ENCODE measurements at regions not wholly inside any gene's neighbourhood (a gene's known extent, or its start where the extent isn't known, plus 50 kb on each side); places are given as distances from the start of the nearest gene placed in this dataset.

GRCh38 chr16:27698746-27699145 is 148.8 kb downstream of the KATNIP start:
- Histone ChIP-seq H3K36me3 (ENCODE audit: low read depth) (no peaks in the 10 kb centered on the region), H3K9me3 (no peaks in the 10 kb centered on the region), H3K4me3 (no peak overlapping the region), H3K4me1 (ENCODE audit: low read depth) (no peaks in the 10 kb centered on the region)
- TF ChIP-seq, protein P1, sequence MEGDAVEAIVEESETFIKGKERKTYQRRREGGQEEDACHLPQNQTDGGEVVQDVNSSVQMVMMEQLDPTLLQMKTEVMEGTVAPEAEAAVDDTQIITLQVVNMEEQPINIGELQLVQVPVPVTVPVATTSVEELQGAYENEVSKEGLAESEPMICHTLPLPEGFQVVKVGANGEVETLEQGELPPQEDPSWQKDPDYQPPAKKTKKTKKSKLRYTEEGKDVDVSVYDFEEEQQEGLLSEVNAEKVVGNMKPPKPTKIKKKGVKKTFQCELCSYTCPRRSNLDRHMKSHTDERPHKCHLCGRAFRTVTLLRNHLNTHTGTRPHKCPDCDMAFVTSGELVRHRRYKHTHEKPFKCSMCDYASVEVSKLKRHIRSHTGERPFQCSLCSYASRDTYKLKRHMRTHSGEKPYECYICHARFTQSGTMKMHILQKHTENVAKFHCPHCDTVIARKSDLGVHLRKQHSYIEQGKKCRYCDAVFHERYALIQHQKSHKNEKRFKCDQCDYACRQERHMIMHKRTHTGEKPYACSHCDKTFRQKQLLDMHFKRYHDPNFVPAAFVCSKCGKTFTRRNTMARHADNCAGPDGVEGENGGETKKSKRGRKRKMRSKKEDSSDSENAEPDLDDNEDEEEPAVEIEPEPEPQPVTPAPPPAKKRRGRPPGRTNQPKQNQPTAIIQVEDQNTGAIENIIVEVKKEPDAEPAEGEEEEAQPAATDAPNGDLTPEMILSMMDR (IDR thresholded peaks at IDR 0.05): no peak
- intact Hi-C loops (cut with DNase I, micrococcal nuclease): no loop called here
- no peak for DNase-seq
- no peak for ATAC-seq

GRCh38 chr16:27699540-27699939 is 149.6 kb downstream of the KATNIP start:
- Histone ChIP-seq H3K4me3 (no peak overlapping the region), H3K4me1 (ENCODE audit: low read depth) (no peaks in the 10 kb centered on the region), H3K9me3 (no peaks in the 10 kb centered on the region), H3K36me3 (ENCODE audit: low read depth) (no peaks in the 10 kb centered on the region)
- DNase-seq: no peak
- TF ChIP-seq, protein P1 (IDR thresholded peaks at IDR 0.05): no peak
- intact Hi-C loops (cut with DNase I, micrococcal nuclease): no loop called here
- ATAC-seq: no peak

GRCh38 chr16:27700304-27700995 is 150.5 kb downstream of the KATNIP start:
- TF ChIP-seq, protein P1 (IDR thresholded peaks at IDR 0.05): no peak
- H3K4me3 ChIP-seq: no peak overlapping the region
- H3K4me1 ChIP-seq (ENCODE audit: low read depth): no peaks in the 10 kb centered on the region
- no peaks in the 10 kb centered on the region for H3K9me3 ChIP-seq
- intact Hi-C loops (cut with DNase I, micrococcal nuclease): no loop called here
- ATAC-seq (no peak), DNase-seq (no peak)
- H3K36me3 ChIP-seq (ENCODE audit: low read depth): no peaks in the 10 kb centered on the region

DNA sequence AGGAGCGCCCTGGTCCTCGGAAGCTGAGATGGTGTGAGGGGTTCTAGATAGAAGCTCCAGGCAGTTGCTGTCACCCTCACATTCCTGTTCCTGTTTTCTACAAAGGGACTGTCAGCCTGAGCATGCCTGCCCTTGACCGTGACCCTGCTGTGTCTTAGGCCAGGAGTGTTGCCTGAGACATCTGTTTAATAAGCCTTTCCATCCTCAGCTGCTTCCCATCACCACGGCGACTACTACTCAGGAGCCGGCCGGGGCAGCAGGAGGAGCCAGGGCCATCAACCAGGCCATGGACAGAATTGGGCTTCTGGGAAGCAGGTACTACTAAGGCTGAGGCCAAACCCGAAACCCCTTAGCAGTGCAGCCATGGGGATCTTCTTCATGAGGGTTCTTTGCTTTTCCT is 151.4 kb downstream of the KATNIP start:
- no peak for ATAC-seq
- Histone ChIP-seq H3K4me1 (ENCODE audit: low read depth) (no peaks in the 10 kb centered on the region), H3K4me3 (no peak overlapping the region), H3K36me3 (ENCODE audit: low read depth) (no peaks in the 10 kb centered on the region), H3K9me3 (no peaks in the 10 kb centered on the region)
- intact Hi-C loops (cut with DNase I, micrococcal nuclease): no loop called here
- DNase-seq: no peak
- TF ChIP-seq, protein P1 (IDR thresholded peaks at IDR 0.05): no peak

DNA sequence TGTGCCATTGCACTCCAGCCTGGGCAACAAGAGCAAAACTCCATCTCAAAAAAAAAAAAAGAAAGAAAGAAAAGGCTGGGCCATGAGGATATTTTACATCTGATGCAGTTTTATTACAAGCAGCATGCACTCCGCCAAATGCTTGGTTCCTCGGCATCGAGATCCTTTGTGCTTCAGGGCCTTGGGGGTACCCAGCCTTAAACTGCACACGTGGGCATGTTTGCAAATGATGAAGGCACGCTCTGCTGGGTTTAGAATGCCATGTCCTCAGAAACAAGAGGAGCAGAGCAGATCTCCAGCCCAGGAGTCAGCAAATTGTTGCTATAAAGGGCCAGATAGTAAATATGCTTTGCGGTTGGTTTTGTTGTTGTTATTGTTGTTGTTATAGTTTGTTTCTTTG is 153.2 kb downstream of the KATNIP start:
- no peak for DNase-seq
- ATAC-seq: no peak
- Histone ChIP-seq H3K4me1 (ENCODE audit: low read depth) (no peaks in the 10 kb centered on the region), H3K36me3 (ENCODE audit: low read depth) (no peaks in the 10 kb centered on the region), H3K4me3 (no peak overlapping the region), H3K9me3 (no peaks in the 10 kb centered on the region)
- TF ChIP-seq, protein P1 (IDR thresholded peaks at IDR 0.05): no peak
- intact Hi-C loops (cut with DNase I, micrococcal nuclease): no loop called here

GRCh38 chr16:27703545-27703944 is 153.6 kb downstream of the KATNIP start:
- DNase-seq (no peak), ATAC-seq (no peak)
- no peaks in the 10 kb centered on the region for H3K9me3 ChIP-seq
- H3K4me3 ChIP-seq: no peak overlapping the region
- intact Hi-C loops (cut with DNase I, micrococcal nuclease): no loop called here
- TF ChIP-seq, protein P1 (IDR thresholded peaks at IDR 0.05): no peak
- no peaks in the 10 kb centered on the region for H3K36me3 ChIP-seq (ENCODE audit: low read depth)
- no peaks in the 10 kb centered on the region for H3K4me1 ChIP-seq (ENCODE audit: low read depth)
